Eye (tissue), 1 donor: ENCODE measurements at regions not wholly inside any gene's neighbourhood (a gene's known extent, or its start where the extent isn't known, plus 50 kb on each side); places are given as distances from the start of the nearest gene placed in this dataset.

Experiments
- DNase-seq: peaks from one replicate; pipeline ENCODE4 v3.0.0-alpha.2; 2015

GRCh38 chr5:82684659-82685058 is 392.5 kb downstream of the TMEM167A start:
- DNase-seq: no peak

GRCh38 chr5:82684165-82684564 is 393.0 kb downstream of the TMEM167A start:
- no peak for DNase-seq

GRCh38 chr5:82679660-82680059 is 397.5 kb downstream of the TMEM167A start:
- peak; percentile 73 for DNase-seq

- DNase-seq: no peak
Measured at GRCh38 chr5:82676661-82677060, 398.5 kb upstream of the RPS23 start.

GRCh38 chr5:82674671-82675070 is 396.5 kb upstream of the RPS23 start:
- no peak for DNase-seq

GRCh38 chr5:82673057-82673809 is 395.1 kb upstream of the RPS23 start:
- DNase-seq: no peak

GRCh38 chr5:82670692-82671091 is 392.5 kb upstream of the RPS23 start:
- DNase-seq: no peak

GRCh38 chr5:82669720-82670119 is 391.6 kb upstream of the RPS23 start:
- no peak for DNase-seq

- no peak for DNase-seq
Measured at GRCh38 chr5:82666312-82666711, 388.2 kb upstream of the RPS23 start.

GRCh38 chr5:82664732-82665131 is 386.6 kb upstream of the RPS23 start:
- no peak for DNase-seq

- no peak for DNase-seq
Measured at GRCh38 chr5:82663225-82663624, 385.1 kb upstream of the RPS23 start.

- no peak for DNase-seq
Measured at GRCh38 chr5:82662340-82662739, 384.2 kb upstream of the RPS23 start.

GRCh38 chr5:82661933-82662332 is 383.8 kb upstream of the RPS23 start:
- DNase-seq: no peak

GRCh38 chr5:82661462-82661861 is 383.3 kb upstream of the RPS23 start:
- DNase-seq: no peak

GRCh38 chr5:82659115-82659514 is 381.0 kb upstream of the RPS23 start:
- DNase-seq: no peak

GRCh38 chr5:82657033-82657699 is 379.0 kb upstream of the RPS23 start:
- no peak for DNase-seq

- no peak for DNase-seq
Measured at GRCh38 chr5:82656341-82656761, 378.2 kb upstream of the RPS23 start.

GRCh38 chr5:82655078-82655477 is 376.9 kb upstream of the RPS23 start:
- DNase-seq: no peak

- DNase-seq: no peak
Measured at GRCh38 chr5:82649943-82650342, 371.8 kb upstream of the RPS23 start.

GRCh38 chr5:82644766-82645165 is 366.6 kb upstream of the RPS23 start:
- no peak for DNase-seq

- no peak for DNase-seq
Measured at GRCh38 chr5:82644229-82644628, 366.1 kb upstream of the RPS23 start.

- DNase-seq: no peak
Measured at GRCh38 chr5:82642313-82642712, 364.2 kb upstream of the RPS23 start.

- DNase-seq: peak; percentile 92
Measured at GRCh38 chr5:82641331-82642003, 363.3 kb upstream of the RPS23 start.

GRCh38 chr5:82640916-82641315 is 362.8 kb upstream of the RPS23 start:
- DNase-seq: no peak
